Fibroblast of peridontal ligament (primary cell): ENCODE measurements at regions not wholly inside any gene's neighbourhood (a gene's known extent, or its start where the extent isn't known, plus 50 kb on each side); places are given as distances from the start of the nearest gene placed in this dataset.

Experiments used
- DNase-seq: peaks from one replicate; pipeline ENCODE4 v3.0.0-alpha.2; 2010; ENCODE audit errors: extremely low read depth

GRCh38 chr5:68480335-68480940 is 264.9 kb downstream of the PIK3R1 start:
- DNase-seq, result no peak

- no peak for DNase-seq
These were observed 266.6 kb downstream of the PIK3R1 start for GRCh38 chr5:68482199-68482598.

GRCh38 chr5:68484307-68485068 is 268.9 kb downstream of the PIK3R1 start:
- DNase-seq, result peak; percentile 95

- no peak for DNase-seq
These were observed 274.0 kb downstream of the PIK3R1 start for GRCh38 chr5:68489556-68489955.

- DNase-seq, result no peak
These were observed 274.9 kb downstream of the PIK3R1 start for GRCh38 chr5:68490406-68490805.

GRCh38 chr5:68494771-68495170 is 279.2 kb downstream of the PIK3R1 start:
- DNase-seq, result no peak

- DNase-seq, result peak; percentile 41
These were observed 284.4 kb downstream of the PIK3R1 start for GRCh38 chr5:68499987-68500386.

- no peak for DNase-seq
These were observed 285.3 kb downstream of the PIK3R1 start for GRCh38 chr5:68500813-68501212.

GRCh38 chr5:68502531-68502930 is 287.0 kb downstream of the PIK3R1 start:
- DNase-seq, result no peak

- DNase-seq, result no peak
These were observed 288.8 kb downstream of the PIK3R1 start for GRCh38 chr5:68504306-68504705.

GRCh38 chr5:68505917-68506860 is 290.6 kb downstream of the PIK3R1 start:
- peak; percentile 12 for DNase-seq

- no peak for DNase-seq
These were observed 300.0 kb downstream of the PIK3R1 start for GRCh38 chr5:68515514-68515913.

- DNase-seq, result no peak
These were observed 302.7 kb downstream of the PIK3R1 start for GRCh38 chr5:68518286-68518685.

- DNase-seq, result no peak
These were observed 303.6 kb downstream of the PIK3R1 start for GRCh38 chr5:68519143-68519542.

- no peak for DNase-seq
These were observed 306.2 kb downstream of the PIK3R1 start for GRCh38 chr5:68521776-68522175.

- peak; percentile 6 for DNase-seq
These were observed 307.3 kb downstream of the PIK3R1 start for GRCh38 chr5:68522863-68523262.

- DNase-seq, result no peak
These were observed 313.3 kb downstream of the PIK3R1 start for GRCh38 chr5:68528821-68529273.

- peak; percentile 14 for DNase-seq
These were observed 314.0 kb downstream of the PIK3R1 start for GRCh38 chr5:68529581-68529980.

- no peak for DNase-seq
These were observed 316.4 kb downstream of the PIK3R1 start for GRCh38 chr5:68531970-68532369.

GRCh38 chr5:68533051-68533450 is 317.5 kb downstream of the PIK3R1 start:
- DNase-seq, result no peak

GRCh38 chr5:68533571-68534084 is 318.1 kb downstream of the PIK3R1 start:
- no peak for DNase-seq
